ENCODE measurements at regions not wholly inside any gene's neighbourhood (a gene's known extent, or its start where the extent isn't known, plus 50 kb on each side); places are given as distances from the start of the nearest gene placed in this dataset.

DNA sequence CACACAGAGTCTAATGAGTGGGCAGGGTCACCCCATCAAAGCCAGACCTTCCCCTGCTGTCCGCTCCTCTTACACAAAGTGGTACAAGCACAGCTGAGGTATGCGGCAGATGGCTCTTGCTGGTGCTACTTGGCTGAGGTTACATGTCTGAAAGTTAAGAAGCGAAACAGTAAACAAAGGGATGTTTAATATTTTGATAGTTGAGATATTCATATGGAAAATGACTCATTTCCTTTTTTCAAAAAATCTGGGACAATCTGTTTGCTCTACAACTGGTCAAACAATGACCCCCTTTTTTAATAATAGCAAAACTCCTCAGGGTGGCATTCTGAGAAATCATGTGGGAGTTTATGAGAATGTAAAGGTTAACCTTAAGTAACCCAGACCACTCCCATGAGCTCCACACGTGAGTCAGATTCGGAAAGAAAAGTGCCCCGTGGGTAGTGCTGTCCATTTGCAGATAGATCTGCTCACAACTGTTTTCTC, 245.3 kb downstream of the TBXT start:
- Histone ChIP-seq H3K9ac (ENCODE audit: low read length) (no peak overlapping the region), H3K4me2 (ENCODE audit: low read depth, low read length, poor library complexity, severe bottlenecking) (no peak overlapping the region), H3K36me3 (ENCODE audit: low read length) (no peaks in the 10 kb centered on the region), H3F3A (ENCODE audit: insufficient read depth) (no peaks in the 10 kb centered on the region), H3K27me3 (ENCODE audit: low read length) (no peaks in the 10 kb centered on the region), H4K20me1 (ENCODE audit: low read depth, low read length) (no peaks in the 10 kb centered on the region), H3K9me2 (replicated peaks; ENCODE audit: insufficient read depth, low read length) (no peaks in the 10 kb centered on the region), H2AFZ (ENCODE audit: low read depth, low read length, severe bottlenecking) (no peak overlapping the region), H3K79me2 (ENCODE audit: insufficient read depth, low read length) (no peaks in the 10 kb centered on the region), H3K4me3 (ENCODE audit: insufficient read depth, low read length, poor library complexity, severe bottlenecking) (no peak overlapping the region), H3K27ac (ENCODE audit: low read depth, low read length) (no peak overlapping the region), H3K9me3 (ENCODE audit: insufficient read depth, low read length) (no peaks in the 10 kb centered on the region)
- TF ChIP-seq, protein P1, sequence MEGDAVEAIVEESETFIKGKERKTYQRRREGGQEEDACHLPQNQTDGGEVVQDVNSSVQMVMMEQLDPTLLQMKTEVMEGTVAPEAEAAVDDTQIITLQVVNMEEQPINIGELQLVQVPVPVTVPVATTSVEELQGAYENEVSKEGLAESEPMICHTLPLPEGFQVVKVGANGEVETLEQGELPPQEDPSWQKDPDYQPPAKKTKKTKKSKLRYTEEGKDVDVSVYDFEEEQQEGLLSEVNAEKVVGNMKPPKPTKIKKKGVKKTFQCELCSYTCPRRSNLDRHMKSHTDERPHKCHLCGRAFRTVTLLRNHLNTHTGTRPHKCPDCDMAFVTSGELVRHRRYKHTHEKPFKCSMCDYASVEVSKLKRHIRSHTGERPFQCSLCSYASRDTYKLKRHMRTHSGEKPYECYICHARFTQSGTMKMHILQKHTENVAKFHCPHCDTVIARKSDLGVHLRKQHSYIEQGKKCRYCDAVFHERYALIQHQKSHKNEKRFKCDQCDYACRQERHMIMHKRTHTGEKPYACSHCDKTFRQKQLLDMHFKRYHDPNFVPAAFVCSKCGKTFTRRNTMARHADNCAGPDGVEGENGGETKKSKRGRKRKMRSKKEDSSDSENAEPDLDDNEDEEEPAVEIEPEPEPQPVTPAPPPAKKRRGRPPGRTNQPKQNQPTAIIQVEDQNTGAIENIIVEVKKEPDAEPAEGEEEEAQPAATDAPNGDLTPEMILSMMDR (IDR thresholded peaks at IDR 0.05; ENCODE audit: insufficient read depth, low read length, poor library complexity, severe bottlenecking) = no peak
- no peak for TF ChIP-seq EZH2phosphoT487 (conservative IDR thresholded peaks at IDR 0.05; ENCODE audit: low read length)

- Histone ChIP-seq H3K9ac (ENCODE audit: low read length) (no peak overlapping the region), H3K27me3 (ENCODE audit: low read length) (no peaks in the 10 kb centered on the region), H3K9me3 (ENCODE audit: insufficient read depth, low read length) (no peaks in the 10 kb centered on the region), H3K4me3 (ENCODE audit: insufficient read depth, low read length, poor library complexity, severe bottlenecking) (no peak overlapping the region), H3K27ac (ENCODE audit: low read depth, low read length) (no peak overlapping the region), H3K79me2 (ENCODE audit: insufficient read depth, low read length) (no peaks in the 10 kb centered on the region), H3K4me2 (ENCODE audit: low read depth, low read length, poor library complexity, severe bottlenecking) (no peak overlapping the region), H3K9me2 (replicated peaks; ENCODE audit: insufficient read depth, low read length) (no peaks in the 10 kb centered on the region), H2AFZ (ENCODE audit: low read depth, low read length, severe bottlenecking) (no peak overlapping the region), H3F3A (ENCODE audit: insufficient read depth) (no peaks in the 10 kb centered on the region), H4K20me1 (ENCODE audit: low read depth, low read length) (no peaks in the 10 kb centered on the region), H3K36me3 (ENCODE audit: low read length) (no peaks in the 10 kb centered on the region)
- TF ChIP-seq, protein P1 (IDR thresholded peaks at IDR 0.05; ENCODE audit: insufficient read depth, low read length, poor library complexity, severe bottlenecking) = no peak
- TF ChIP-seq EZH2phosphoT487 (conservative IDR thresholded peaks at IDR 0.05; ENCODE audit: low read length) = no peak
Observed at GRCh38 chr6:165920896-165921671, 246.6 kb downstream of the TBXT start.

DNA sequence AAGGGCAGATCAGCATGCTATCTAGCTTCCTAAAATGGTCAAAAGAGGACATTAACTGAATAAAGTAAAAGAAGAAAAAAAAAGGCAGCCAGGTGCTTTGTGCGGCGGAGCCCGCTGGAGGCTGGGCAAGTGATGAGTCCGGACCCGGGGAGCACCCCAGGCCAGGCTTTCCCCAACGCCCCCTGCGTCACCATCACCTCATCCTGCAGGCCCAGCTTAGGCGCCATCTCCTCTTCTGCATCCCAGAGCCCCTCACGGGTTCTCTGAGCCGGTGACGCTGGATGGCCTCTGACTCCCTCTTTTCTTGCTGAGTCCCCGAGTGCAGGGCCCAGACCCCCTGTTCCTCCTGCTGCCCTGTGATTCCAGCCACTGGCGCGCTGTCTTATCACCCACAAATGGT, 250.1 kb downstream of the TBXT start:
- no peaks in the 10 kb centered on the region for H3F3A ChIP-seq (ENCODE audit: insufficient read depth)
- H3K27ac ChIP-seq (ENCODE audit: low read depth, low read length) = no peak overlapping the region
- H3K9me3 ChIP-seq (ENCODE audit: insufficient read depth, low read length) = no peaks in the 10 kb centered on the region
- no peak overlapping the region for H3K4me2 ChIP-seq (ENCODE audit: low read depth, low read length, poor library complexity, severe bottlenecking)
- H2AFZ ChIP-seq (ENCODE audit: low read depth, low read length, severe bottlenecking) = no peak overlapping the region
- no peaks in the 10 kb centered on the region for H3K36me3 ChIP-seq (ENCODE audit: low read length)
- TF ChIP-seq EZH2phosphoT487 (conservative IDR thresholded peaks at IDR 0.05; ENCODE audit: low read length) = no peak
- TF ChIP-seq, protein P1 (IDR thresholded peaks at IDR 0.05; ENCODE audit: insufficient read depth, low read length, poor library complexity, severe bottlenecking) = no peak
- H3K9ac ChIP-seq (ENCODE audit: low read length) = no peak overlapping the region
- H3K4me3 ChIP-seq (ENCODE audit: insufficient read depth, low read length, poor library complexity, severe bottlenecking) = no peak overlapping the region
- no peaks in the 10 kb centered on the region for H3K79me2 ChIP-seq (ENCODE audit: insufficient read depth, low read length)
- H4K20me1 ChIP-seq (ENCODE audit: low read depth, low read length) = no peaks in the 10 kb centered on the region
- H3K9me2 ChIP-seq (replicated peaks; ENCODE audit: insufficient read depth, low read length) = no peaks in the 10 kb centered on the region
- H3K27me3 ChIP-seq (ENCODE audit: low read length) = no peaks in the 10 kb centered on the region

Data from SU-DHL-6 (cell line).